ENCODE measurements at regions not wholly inside any gene's neighbourhood (a gene's known extent, or its start where the extent isn't known, plus 50 kb on each side); places are given as distances from the start of the nearest gene placed in this dataset.

DNA sequence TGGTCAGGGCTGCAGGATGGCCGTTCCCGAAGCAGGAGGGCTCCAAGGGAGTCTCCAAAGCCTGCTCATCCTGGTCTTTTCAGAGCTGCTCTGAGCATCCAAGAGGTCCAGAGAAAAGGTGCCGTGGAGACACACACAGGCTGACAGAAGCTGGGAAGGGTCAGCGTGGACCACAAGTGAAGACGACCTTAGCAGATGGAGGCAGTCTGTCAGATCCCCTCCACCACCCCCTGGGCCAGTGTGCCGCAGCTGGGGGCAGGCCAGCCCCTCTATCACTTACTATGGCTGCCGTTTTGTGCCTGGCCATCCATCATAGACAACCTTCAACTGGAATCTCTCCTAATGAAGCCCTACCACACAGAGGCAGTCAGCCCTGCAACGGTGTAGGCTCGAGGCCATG is 335.1 kb upstream of the RGMA start:
- Histone ChIP-seq H2BK20ac (ENCODE audit: low read depth, low read length) (no peak overlapping the region), H3K4me1 (ENCODE audit: control insufficient read depth, insufficient read depth, low read length) (no peaks in the 10 kb centered on the region)

More for the DNA sequence above, 335.1 kb upstream of the RGMA start:
- Histone ChIP-seq H3K18ac (ENCODE audit: low read depth, low read length) (no peak overlapping the region), H2AK5ac (ENCODE audit: low read depth, low read length) (no peak overlapping the region), H3K14ac (replicated peaks; ENCODE audit: low read depth, low read length) (no peak overlapping the region), H2AK9ac (replicated peaks; ENCODE audit: low read depth, low read length, poor library complexity) (no peak overlapping the region), H3K27ac (ENCODE audit: insufficient read depth, low read length) (no peak overlapping the region), H3K4me3 (ENCODE audit: insufficient read depth, low read depth, low read length) (no peak overlapping the region), H4K91ac (ENCODE audit: insufficient read depth, low read depth, low read length) (no peak overlapping the region), H3K79me1 (ENCODE audit: low read depth in 1 of 2, low read length in 2 of 2) (no peaks in the 10 kb centered on the region), H3K9me1 (ENCODE audit: insufficient read depth, low read length) (no peaks in the 10 kb centered on the region), H3K36me3 (ENCODE audit: control insufficient read depth, insufficient read depth, low read length) (no peaks in the 10 kb centered on the region), H3K27me3 (ENCODE audit: control insufficient read depth, insufficient read depth, low read length) (no peaks in the 10 kb centered on the region), H4K8ac (ENCODE audit: low read depth in 2 of 2, low read length in 2 of 2) (no peak overlapping the region), H3K4me2 (ENCODE audit: low read depth, low read length) (no peak overlapping the region), H4K5ac (ENCODE audit: low read depth, low read length) (no peak overlapping the region), H4K20me1 (ENCODE audit: insufficient read depth, low read length) (no peaks in the 10 kb centered on the region), H2BK15ac (ENCODE audit: low read depth, low read length) (no peak overlapping the region), H3K4ac (ENCODE audit: low read depth, low read length) (no peak overlapping the region), H2BK120ac (ENCODE audit: low read depth, low read length) (no peak overlapping the region), H3K23ac (ENCODE audit: low read depth, low read length) (no peak overlapping the region), H2BK5ac (ENCODE audit: low read depth, low read length, poor library complexity, severe bottlenecking) (no peak overlapping the region), H2AFZ (replicated peaks; ENCODE audit: low read length, poor library complexity) (no peak overlapping the region), H3K9me3 (ENCODE audit: control insufficient read depth, insufficient read depth, low read length) (peaks cover 38% of the 10 kb centered on the region), H3K9ac (ENCODE audit: low read depth, low read length) (no peak overlapping the region), H3K56ac (ENCODE audit: extremely low read depth, insufficient read depth, low read length) (no peak overlapping the region)
- intact Hi-C loops (cut with micrococcal nuclease), result no loop called here
- dilution Hi-C loops (cut with HindIII; ENCODE audit: low sequenced_read_pairs, unreplicated experiment), result no loop called here
- ChIA-PET CTCF (no interaction called here), POLR2A (ENCODE audit: unreplicated experiment) (no interaction called here)
- no peak for TF ChIP-seq CEBPB (IDR thresholded peaks at IDR 0.05; ENCODE audit: low read depth, low read length)
- no peak for TF ChIP-seq NFE2L2 (IDR thresholded peaks at IDR 0.05; ENCODE audit: low read depth, low read length)
- TF ChIP-seq RAD21 (IDR thresholded peaks at IDR 0.05; ENCODE audit: low read length), result no peak
- TF ChIP-seq MXI1 (IDR thresholded peaks at IDR 0.05; ENCODE audit: borderline replicate concordance, low read depth, low read length), result no peak
- no peak for TF ChIP-seq MAZ (IDR thresholded peaks at IDR 0.05; ENCODE audit: borderline replicate concordance, low read depth, low read length)
- ATAC-seq (ENCODE audit: low read depth), result no peak
- in situ Hi-C loops (cut with MboI; ENCODE audit: low sequenced_read_pairs), result no loop called here
- DNase-seq, result no peak
- no TSS peak for BruUV-seq (replicated peaks)
- 23% methylated on average over 4 of the region's 9 CpGs; no CpG with 5 or more reads in 1 of the 2 experiments for WGBS, 2 experiments (ENCODE audit: extremely low coverage in 2 of 2, insufficient read length in 1 of 2)
